ENCODE measurements at regions not wholly inside any gene's neighbourhood (a gene's known extent, or its start where the extent isn't known, plus 50 kb on each side); places are given as distances from the start of the nearest gene placed in this dataset.
A peak's percentile ranks its signal among the peaks of the same experiment; 100 is the strongest.
"Not testable (repeated sequence)": the region's sequence is repeated elsewhere in the genome, so short reads cannot be mapped to it uniquely, and the experiment has no call there.

GRCh38 chr5:12592228-12592627 is 688.0 kb upstream of the CTNND2 start:
- no peak for DNase-seq (ENCODE audit: low read depth, low spot score)

- DNase-seq (ENCODE audit: low read depth, low spot score) = no peak
Observed at GRCh38 chr5:12586406-12586805, 682.2 kb upstream of the CTNND2 start.

DNA sequence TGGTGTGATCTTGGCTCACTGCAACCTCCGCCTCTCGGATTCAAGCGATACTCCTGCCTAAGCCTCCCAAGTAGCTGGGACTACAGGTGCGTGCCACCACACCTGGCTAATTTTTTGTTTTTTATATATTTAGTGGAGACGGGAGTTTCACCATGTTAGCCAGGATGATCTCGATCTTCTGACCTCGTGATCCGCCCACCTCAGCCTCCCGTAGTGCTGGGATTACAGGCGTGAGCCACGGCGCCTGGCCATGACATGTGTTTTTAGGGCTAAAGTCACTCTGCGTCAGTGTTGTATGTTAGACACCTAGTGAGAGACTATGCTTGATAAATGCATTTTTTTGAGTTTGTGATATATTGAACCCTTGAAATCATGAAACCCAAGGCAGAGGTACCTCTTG is 674.6 kb upstream of the CTNND2 start:
- DNase-seq (ENCODE audit: low read depth, low spot score) = not testable (repeated sequence)

DNA sequence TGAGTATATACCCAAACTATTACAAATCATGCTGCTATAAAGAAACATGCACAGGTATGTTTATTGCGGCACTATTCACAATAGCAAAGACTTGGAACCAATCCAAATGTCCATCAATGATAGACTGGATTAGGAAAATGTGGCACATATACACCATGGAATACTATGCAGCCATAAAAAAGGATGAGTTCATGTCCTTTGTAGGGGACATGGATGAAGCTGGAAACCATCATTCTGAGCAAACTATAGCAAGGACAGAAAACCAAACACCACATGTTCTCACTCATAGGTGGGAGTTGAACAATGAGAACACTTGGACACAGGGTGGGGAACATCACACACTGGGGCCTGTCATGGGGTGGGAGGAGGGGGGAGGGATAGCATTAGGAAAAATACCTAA is 672.7 kb upstream of the CTNND2 start:
- DNase-seq (ENCODE audit: low read depth, low spot score) = not testable (repeated sequence)

- not testable (repeated sequence) for DNase-seq (ENCODE audit: low read depth, low spot score)
Observed at GRCh38 chr5:12574298-12575093, 670.2 kb upstream of the CTNND2 start.

DNA sequence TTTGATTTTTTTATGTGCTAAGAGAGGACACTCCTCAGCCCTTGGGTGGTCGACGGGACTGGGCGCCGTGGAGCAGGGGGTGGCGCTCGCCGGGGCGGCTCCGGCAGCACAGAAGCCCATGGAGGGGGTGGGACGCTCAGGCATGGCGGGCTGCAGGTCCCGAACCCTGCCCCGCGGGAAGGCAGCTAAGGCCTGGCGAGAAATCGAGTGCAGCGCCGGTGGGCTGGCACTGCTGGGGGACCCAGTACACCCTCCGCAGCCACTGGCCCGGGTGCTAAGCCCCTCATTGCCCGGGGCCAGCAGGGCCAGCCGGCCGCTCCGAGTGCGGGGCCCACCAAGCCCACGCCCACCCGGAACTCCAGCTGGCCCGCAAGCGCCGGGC is 669.7 kb upstream of the CTNND2 start:
- not testable (repeated sequence) for DNase-seq (ENCODE audit: low read depth, low spot score)

DNA sequence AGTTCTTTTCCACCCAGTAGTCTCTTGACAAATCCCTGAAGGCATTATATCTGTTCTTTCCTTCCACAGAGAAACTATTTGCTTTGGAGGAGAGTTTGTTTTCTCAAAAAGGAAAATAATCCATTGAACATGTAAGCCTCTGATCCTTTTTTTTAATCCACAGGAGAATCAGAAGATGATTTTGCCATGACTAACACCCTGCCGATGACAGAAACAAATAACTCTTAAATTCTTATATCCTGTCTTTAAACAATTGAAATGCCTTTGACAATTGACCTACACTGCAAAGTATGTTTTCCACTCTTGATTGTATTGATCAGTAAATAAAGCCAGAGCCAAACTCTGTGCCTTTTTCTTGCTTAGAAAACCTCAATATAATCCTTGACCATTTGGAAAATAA is 666.4 kb upstream of the CTNND2 start:
- no peak for DNase-seq (ENCODE audit: low read depth, low spot score)

DNA sequence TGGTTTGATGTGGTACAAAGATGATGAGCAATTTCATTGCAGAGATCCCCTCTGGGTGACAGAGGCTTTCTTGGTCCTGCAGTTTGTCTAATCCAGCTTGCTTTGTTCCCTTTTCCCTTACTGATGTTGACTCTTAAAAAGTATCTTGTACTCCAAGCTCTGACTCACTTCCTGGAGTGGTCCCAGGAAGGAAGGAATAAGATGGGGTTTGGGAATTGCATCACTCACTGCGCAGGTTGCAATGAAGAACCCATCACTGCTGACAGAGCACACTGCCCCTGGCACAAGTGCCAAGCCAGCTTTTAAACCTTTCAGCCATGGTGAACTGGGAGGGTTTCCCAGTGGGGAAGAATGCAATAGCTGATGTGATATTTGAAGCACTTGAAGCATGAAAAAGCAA is 662.2 kb upstream of the CTNND2 start:
- DNase-seq (ENCODE audit: low read depth, low spot score) = no peak

GRCh38 chr5:12557012-12557411 is 652.8 kb upstream of the CTNND2 start:
- DNase-seq (ENCODE audit: low read depth, low spot score) = no peak

- DNase-seq (ENCODE audit: low read depth, low spot score) = no peak
Observed at GRCh38 chr5:12526113-12526512, 621.9 kb upstream of the CTNND2 start.

GRCh38 chr5:12522116-12522515 is 617.9 kb upstream of the CTNND2 start:
- no peak for DNase-seq (ENCODE audit: low read depth, low spot score)

GRCh38 chr5:12504983-12505382 is 600.7 kb upstream of the CTNND2 start:
- peak; percentile 71 for DNase-seq (ENCODE audit: low read depth, low spot score)

- no peak for DNase-seq (ENCODE audit: low read depth, low spot score)
Observed at GRCh38 chr5:12488161-12488560, 583.9 kb upstream of the CTNND2 start.

DNA sequence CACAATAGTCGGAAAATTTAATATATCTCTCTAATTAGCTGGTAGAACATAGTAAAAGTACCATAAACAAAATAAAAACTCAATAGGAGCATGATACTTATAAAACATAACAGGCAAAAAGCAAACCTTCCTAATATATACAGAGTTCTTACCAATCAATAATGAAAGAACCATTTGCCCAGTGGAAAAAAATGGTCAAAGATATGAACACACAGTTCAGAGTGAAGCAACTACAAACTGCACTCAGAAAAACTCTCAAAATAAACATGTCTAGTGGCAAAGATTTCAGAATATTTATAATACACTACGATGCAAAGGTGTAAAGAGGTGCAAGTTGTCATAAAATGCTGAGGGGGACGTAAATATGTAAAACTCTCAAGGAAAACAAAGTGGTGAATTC is 576.2 kb upstream of the CTNND2 start:
- no peak for DNase-seq (ENCODE audit: low read depth, low spot score)

DNA sequence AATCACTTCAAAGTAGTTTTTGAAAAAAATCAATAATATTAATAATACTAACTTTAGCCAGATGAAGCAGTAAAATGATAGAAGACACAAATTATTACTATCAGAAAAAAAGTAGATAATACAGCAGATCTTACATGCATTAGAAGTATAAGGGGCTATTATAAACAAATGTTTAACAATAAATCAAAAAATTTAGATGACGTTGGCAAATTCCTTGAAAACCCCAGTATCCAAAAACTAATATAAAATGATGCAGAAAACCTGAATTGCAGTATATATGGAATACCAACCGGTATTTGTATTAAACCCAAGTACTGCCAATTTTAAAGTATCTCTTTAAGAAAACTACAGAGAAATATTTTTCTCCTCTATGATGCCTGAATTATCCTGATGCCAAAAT is 573.3 kb upstream of the CTNND2 start:
- DNase-seq (ENCODE audit: low read depth, low spot score) = no peak

DNA sequence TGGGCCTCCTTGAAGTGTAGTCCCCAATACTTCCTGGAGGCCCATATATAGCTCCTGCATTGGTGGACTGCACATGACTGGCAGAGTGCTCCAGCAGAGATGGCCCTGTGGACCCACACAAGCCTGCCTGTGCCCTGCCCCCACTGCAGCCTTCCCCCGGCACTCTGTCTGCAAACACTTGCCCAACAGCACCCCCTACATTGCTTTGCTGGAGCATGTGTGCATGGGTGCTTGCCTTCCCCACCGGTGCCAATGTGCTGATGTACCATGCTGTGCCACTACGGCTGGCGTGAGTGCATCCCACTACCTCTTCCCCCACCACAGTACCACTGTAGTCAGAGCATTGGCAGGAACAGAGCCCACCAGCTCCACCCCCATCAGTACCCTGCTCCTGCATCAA is 563.6 kb upstream of the CTNND2 start:
- DNase-seq (ENCODE audit: low read depth, low spot score) = no peak

GRCh38 chr5:12460493-12461261 is 556.4 kb upstream of the CTNND2 start:
- DNase-seq (ENCODE audit: low read depth, low spot score) = no peak

DNA sequence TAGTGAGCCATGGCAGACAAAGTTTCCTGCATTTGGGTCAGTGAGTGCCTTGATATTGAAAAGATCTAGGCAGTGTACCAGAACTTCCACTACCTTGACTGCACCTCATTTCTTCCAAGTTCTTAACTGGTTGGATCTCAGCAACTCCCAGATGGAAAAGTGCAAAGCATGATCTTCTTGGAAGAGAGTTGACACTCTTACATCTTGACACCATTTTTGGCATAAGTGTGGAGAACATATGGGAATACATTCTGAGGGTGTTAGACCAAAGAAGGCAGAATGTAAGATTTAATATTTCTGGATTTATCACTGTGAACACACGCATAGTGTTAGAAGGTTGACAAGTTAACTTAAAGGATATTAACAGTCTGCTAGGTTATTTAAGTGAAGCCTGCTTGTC is 555.1 kb upstream of the CTNND2 start:
- DNase-seq (ENCODE audit: low read depth, low spot score) = no peak

DNA sequence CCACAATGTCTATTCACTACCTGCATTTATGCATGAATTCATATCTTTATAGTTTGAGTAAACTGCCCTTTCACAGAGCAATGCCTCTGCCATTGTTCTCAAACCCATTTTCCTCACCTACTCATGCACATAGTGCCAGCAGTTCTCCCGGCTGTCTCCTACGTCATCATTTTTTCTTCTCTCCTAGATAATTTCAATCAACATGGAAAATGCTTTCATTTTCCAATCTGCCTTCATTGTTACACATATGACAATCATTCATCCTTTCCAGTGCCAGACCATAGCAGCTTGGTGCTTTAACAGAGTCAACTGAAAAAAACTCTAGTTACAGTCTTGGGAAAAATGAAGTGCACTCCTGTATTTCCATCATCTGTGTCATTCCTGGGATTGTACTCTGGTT is 514.8 kb upstream of the CTNND2 start:
- no peak for DNase-seq (ENCODE audit: low read depth, low spot score)

DNA sequence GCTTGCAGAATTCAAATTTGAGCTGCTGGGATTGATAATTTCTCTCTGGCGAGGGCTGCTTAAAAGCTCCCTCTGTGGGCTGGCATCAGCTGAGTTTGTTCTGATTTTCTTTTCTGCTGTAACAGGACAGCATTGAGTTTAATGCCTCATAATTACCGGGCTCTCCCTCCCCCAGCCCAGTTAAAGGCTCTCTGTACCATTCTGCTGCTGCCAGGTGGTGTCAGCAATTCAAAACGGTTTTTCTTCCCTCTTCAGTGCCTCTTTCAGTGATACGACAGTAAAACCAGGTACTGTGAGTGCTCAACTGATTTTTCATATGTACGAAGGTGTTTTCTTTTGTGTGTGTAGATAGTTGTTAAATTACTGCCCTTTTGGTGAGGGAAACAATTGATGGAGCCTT is 509.3 kb upstream of the CTNND2 start:
- no peak for DNase-seq (ENCODE audit: low read depth, low spot score)

DNA sequence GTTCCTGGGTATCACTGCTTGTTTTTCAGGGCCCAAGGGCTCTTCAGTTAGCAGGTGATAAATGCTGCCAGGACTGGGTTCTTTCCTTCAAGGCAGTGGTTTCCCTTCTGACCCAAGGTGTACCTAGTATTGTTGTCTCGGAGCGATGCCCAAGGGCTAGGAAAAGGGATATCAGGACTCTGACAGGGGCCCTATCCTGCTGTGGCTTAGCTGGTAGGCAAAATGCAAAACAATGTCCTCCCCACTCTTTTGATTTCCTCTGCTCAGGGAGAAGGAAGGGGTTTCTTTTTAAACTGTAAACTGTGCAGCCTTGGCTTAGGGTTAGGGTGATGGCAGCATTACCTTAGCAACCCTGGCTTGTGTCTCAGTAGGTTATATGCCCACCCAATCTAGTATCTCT is 508.8 kb upstream of the CTNND2 start:
- DNase-seq (ENCODE audit: low read depth, low spot score) = no peak

DNA sequence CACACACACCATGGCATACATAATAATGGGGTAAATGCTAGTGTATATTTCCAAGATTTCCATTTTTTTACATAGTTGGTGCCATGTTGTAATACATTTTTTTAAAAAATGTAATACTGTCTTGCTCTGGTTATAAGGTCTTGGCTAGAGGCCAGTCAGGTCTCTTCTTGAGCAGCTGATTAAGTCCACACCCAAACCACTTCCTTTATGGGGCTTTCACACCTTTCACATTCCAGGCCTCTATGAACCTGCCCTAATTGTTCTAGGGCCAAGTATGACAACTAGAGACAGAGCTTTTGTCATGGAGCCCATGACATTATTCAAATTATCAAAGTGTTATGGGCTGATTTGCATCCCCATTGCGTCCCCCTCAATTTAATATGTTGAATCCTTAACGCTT is 495.6 kb upstream of the CTNND2 start:
- DNase-seq (ENCODE audit: low read depth, low spot score) = no peak

DNA sequence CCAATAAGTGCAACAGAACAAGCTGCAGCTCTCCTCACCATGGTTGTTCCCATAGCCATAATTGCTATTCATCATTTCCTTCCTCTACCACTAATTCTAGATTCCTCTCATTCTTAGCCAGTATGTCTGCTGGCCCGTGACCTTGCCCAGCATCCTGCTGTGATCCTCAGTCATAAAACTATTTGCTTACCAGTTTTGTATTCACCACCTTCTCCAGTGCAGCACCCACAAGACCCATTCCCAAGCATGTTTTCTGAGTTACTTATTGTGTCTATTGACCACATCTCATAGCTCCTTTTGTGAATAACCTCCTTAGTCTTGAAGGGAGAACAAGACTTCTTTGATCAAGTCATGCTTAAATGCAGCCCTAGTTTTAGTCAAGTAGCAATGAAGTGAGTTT is 488.0 kb upstream of the CTNND2 start:
- no peak for DNase-seq (ENCODE audit: low read depth, low spot score)

All from iPS DF 19.7 (cell line).